ENCODE measurements at regions not wholly inside any gene's neighbourhood (a gene's known extent, or its start where the extent isn't known, plus 50 kb on each side); places are given as distances from the start of the nearest gene placed in this dataset.

DNA sequence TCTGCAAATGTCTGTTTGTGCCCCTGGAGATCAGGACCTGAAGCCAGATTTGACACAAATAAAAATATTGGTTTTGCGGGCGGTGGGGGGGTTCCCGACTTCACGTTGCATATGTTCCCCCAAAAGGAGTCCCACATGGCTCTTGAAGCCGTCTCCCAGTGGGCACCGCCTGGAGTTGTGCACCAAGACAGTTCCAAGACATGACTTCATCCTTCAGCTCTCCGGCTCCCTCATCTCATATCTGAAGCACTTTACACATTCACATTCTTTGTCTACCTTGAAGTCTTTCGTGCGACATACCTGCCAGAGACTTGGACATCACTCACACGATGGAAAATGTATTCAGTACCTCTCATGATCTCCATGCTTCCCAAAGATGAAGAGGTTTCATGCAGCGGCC is 362.8 kb upstream of the FOXK1 start:
- 79 to 88% methylated on average over 11 of the region's 11 CpGs for WGBS, 2 donors
- H3K4me1 ChIP-seq, result no peaks in the 10 kb centered on the region
- H3K27ac ChIP-seq, result no peak overlapping the region
- TF ChIP-seq CTCF (IDR thresholded peaks at IDR 0.05), result no peak
- TF ChIP-seq POLR2A (IDR thresholded peaks at IDR 0.05), result no peak
- no peak for TF ChIP-seq EP300 (IDR thresholded peaks at IDR 0.05)
- H3K27me3 ChIP-seq, result no peaks in the 10 kb centered on the region
- H3K9me3 ChIP-seq, result peaks cover 0 to 39% (median 0%) of the 10 kb centered on the region in 4 donors
- no peaks in the 10 kb centered on the region for H3K36me3 ChIP-seq
- no peak overlapping the region for H3K4me3 ChIP-seq
- DNase-seq (ENCODE audit: low spot score in 2 of 2), result no peak

- no peak for DNase-seq (ENCODE audit: low spot score in 2 of 2)
- 88 to 91% methylated on average over 8 of the region's 8 CpGs for WGBS, 2 donors
Measured at GRCh38 chr7:4325732-4326131, 356.4 kb upstream of the FOXK1 start.

DNA sequence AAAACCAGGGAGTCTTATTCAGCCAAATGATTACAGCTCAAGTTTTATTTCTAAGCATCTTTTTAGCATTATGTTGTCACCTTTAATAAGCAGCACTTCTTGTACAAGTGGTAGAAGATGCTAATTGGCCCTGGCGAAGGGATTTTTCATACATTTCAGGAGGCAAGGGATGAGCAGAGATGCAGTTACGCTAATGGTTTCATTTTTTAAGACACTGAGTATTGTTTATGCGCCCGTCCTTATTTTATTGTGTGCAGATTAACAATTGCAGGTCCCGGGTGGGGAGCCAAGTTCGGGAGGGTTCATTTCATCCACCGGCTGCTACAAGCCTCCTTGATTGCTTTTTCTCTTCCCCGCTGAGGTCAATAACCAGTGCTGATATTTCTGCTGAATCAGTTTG is 350.4 kb upstream of the FOXK1 start:
- H3K9me3 ChIP-seq, result no peaks in the 10 kb centered on the region
- no peaks in the 10 kb centered on the region for H3K27me3 ChIP-seq
- H3K36me3 ChIP-seq, result no peaks in the 10 kb centered on the region
- H3K4me3 ChIP-seq, result no peak overlapping the region
- TF ChIP-seq CTCF (IDR thresholded peaks at IDR 0.05) (no peak), EP300 (IDR thresholded peaks at IDR 0.05) (no peak), POLR2A (IDR thresholded peaks at IDR 0.05) (no peak)
- DNase-seq (ENCODE audit: low spot score in 2 of 2), result no peak
- WGBS, 2 donors, result 70 to 74% methylated on average over 8 of the region's 8 CpGs
- no peak overlapping the region for H3K27ac ChIP-seq
- no peaks in the 10 kb centered on the region for H3K4me1 ChIP-seq

More at GRCh38 chr7:4325732-4326131, 356.4 kb upstream of the FOXK1 start:
- TF ChIP-seq POLR2A (IDR thresholded peaks at IDR 0.05), result no peak
- no peaks in the 10 kb centered on the region for H3K4me1 ChIP-seq
- H3K36me3 ChIP-seq, result no peaks in the 10 kb centered on the region
- no peaks in the 10 kb centered on the region for H3K27me3 ChIP-seq
- no peak overlapping the region for H3K27ac ChIP-seq
- H3K4me3 ChIP-seq, result no peak overlapping the region
- H3K9me3 ChIP-seq, result peaks cover 0 to 25% (median 0%) of the 10 kb centered on the region in 4 donors

- no peak overlapping the region for H3K27ac ChIP-seq
- H3K4me1 ChIP-seq, result no peaks in the 10 kb centered on the region
- no peak for TF ChIP-seq POLR2A (IDR thresholded peaks at IDR 0.05)
- no peak for TF ChIP-seq EP300 (IDR thresholded peaks at IDR 0.05)
- TF ChIP-seq CTCF (IDR thresholded peaks at IDR 0.05), result no peak
- H3K4me3 ChIP-seq, result no peak overlapping the region
- 75 to 80% methylated on average over 7 of the region's 7 CpGs for WGBS, 2 donors
- no peaks in the 10 kb centered on the region for H3K36me3 ChIP-seq
- no peak for DNase-seq (ENCODE audit: low spot score in 2 of 2)
- peaks cover 0 to 28% (median 0%) of the 10 kb centered on the region in 4 donors for H3K9me3 ChIP-seq
- no peaks in the 10 kb centered on the region for H3K27me3 ChIP-seq
Measured at GRCh38 chr7:4338556-4338955, 343.5 kb upstream of the FOXK1 start.

DNA sequence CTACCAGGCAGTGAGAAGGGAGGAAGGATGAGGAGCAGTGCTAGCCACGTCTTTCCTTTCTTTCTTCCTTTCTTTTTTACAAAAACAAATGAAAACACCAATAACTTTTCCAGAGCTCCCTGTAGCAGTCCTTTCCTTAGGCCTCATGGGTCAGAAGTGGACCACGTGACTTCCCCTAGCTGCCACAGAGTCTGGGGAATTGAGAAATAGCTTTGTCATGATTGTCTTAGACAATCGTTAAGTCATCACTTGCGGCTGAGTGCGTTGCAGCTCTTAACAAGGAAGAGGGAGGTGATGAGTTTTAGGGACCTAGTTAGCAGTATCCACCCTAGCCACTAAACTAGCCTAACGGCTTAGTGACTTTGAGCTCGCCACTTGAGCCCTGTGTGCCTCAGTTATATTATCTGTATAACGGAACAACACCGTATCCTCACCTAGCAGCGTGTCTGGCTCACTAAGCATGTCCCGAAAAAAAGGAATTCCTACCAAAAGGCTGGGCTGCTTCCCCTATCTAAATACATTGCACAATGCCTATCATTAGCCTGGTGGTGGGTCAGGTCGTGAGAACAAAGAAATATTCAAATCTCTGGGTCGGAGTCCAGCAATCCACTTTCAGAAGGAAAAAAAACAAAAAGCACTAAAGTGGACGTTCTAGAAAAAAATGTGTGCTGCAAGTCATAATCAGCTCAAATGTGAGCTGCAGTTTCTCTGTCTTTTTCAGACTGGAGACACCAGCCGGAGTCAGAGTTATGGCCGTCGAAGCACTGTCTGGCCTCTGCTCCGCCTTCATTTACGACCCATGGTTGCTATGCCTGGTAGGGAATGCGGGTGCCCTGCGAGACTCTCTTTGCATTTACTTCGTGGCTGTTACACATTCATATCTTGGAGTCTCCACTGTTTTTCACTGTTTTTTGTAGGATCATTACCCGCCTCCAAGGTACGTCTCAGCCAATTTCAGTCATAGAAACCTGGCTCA is 338.5 kb upstream of the FOXK1 start:
- H3K4me1 ChIP-seq, result no peaks in the 10 kb centered on the region
- H3K27me3 ChIP-seq, result no peaks in the 10 kb centered on the region
- no peak overlapping the region for H3K4me3 ChIP-seq
- TF ChIP-seq POLR2A (IDR thresholded peaks at IDR 0.05), result no peak
- TF ChIP-seq CTCF (IDR thresholded peaks at IDR 0.05), result no peak
- peaks cover 0 to 35% (median 2%) of the 10 kb centered on the region in 4 donors for H3K9me3 ChIP-seq
- WGBS, 2 donors, result 61 to 66% methylated on average over 24 of the region's 24 CpGs
- DNase-seq (ENCODE audit: low spot score in 2 of 2), result no peak
- no peak overlapping the region for H3K27ac ChIP-seq
- H3K36me3 ChIP-seq, result no peaks in the 10 kb centered on the region

All from tibial nerve (tissue), 4 donors.